ENCODE measurements at regions not wholly inside any gene's neighbourhood (a gene's known extent, or its start where the extent isn't known, plus 50 kb on each side); places are given as distances from the start of the nearest gene placed in this dataset.

DNA sequence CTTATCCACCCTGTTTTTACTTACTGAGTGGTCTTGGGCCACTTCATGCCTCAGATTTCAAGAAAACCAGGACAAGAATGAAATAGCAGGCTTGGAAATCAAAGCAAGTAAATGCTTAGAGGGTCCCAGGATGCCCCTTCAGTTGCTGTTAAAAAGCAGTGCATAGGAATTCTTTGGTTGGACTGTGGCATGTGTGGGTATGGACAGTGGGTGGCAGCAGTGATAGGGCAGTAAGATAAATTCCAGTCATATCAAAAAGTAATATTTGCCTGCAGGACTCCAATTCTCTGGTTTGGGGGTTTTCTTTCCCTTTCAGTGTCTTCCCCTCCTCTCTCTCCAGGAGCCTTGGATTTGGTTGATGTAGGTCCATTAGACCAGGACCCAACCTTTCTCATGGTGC lies 306.7 kb upstream of the CLINT1 start:
- no peaks in the 10 kb centered on the region for H3K36me3 ChIP-seq (replicated peaks in 1 of 2)
- intact Hi-C loops (cut with DNase I), result no loop called here
- H3K4me3 ChIP-seq, result no peak overlapping the region
- peaks cover 0 to 7% of the 10 kb centered on the region in 2 donors for H3K4me1 ChIP-seq (replicated peaks in 1 of 2)
- H3K27me3 ChIP-seq, result no peaks in the 10 kb centered on the region
- no peaks in the 10 kb centered on the region for H3K9me3 ChIP-seq (replicated peaks in 1 of 3)
- H3K27ac ChIP-seq, result no peak overlapping the region
- no peak for DNase-seq
- no peak for TF ChIP-seq POLR2A (IDR thresholded peaks at IDR 0.05)
- no peak for TF ChIP-seq CTCF (IDR thresholded peaks at IDR 0.05)

DNA sequence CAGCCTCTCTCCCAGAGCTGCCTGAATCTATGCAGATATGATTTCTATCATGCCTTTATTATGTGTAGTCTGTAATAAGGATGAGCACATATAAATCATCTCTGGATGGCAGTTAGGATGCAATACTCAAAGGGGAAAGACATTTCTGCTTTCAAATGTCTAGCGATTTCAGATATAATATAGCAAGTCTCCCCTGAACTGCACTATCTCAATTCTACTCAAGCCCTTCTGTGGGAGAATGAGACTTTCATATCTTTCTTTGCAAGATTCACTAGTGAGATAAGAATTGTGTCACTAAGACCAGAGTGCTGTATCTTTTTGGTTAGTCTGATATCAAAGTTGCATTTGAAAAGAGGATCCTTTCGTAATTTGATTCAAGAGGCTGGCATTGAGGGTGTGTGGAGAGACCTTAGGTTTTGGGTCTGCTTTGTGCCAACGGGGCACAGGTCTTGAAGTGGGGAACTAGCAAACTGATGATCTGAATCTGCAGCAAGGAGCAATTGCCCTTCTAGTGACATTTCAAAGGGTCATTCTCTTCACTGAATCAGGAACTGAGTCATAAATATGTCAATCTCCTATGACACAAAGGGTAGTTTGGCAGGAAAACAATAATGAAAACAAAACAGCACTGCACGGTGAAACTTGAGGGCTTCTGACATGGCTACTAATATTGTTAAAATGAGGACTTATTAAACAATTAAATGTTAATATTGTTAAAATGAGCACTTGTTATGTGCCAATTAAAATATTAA lies 305.5 kb upstream of the CLINT1 start:
- intact Hi-C loops (cut with DNase I), result no loop called here
- TF ChIP-seq POLR2A (IDR thresholded peaks at IDR 0.05) (no peak), CTCF (IDR thresholded peaks at IDR 0.05) (no peak)

GRCh38 chr5:158163451-158164295 lies 304.7 kb upstream of the CLINT1 start:
- no peaks in the 10 kb centered on the region for H3K9me3 ChIP-seq (replicated peaks in 1 of 3)
- peaks cover 0 to 7% of the 10 kb centered on the region in 2 donors for H3K4me1 ChIP-seq (replicated peaks in 1 of 2)
- H3K27me3 ChIP-seq, result no peaks in the 10 kb centered on the region
- no peak for DNase-seq
- H3K27ac ChIP-seq, result no peak overlapping the region
- no peak overlapping the region for H3K4me3 ChIP-seq
- TF ChIP-seq CTCF (IDR thresholded peaks at IDR 0.05) (no peak), POLR2A (IDR thresholded peaks at IDR 0.05) (no peak)
- WGBS, 4 donors, result 81 to 86% (median 86%) methylated on average over 9 of the region's 9 CpGs
- intact Hi-C loops (cut with DNase I), result no loop called here
- H3K36me3 ChIP-seq (replicated peaks in 1 of 2), result no peaks in the 10 kb centered on the region

More for the DNA sequence above, 305.5 kb upstream of the CLINT1 start:
- WGBS, 4 donors, result 46 to 63% (median 57%) methylated on average over 4 of the region's 4 CpGs
- no peak for DNase-seq
- no peak overlapping the region for H3K4me3 ChIP-seq
- no peaks in the 10 kb centered on the region for H3K27me3 ChIP-seq
- no peak overlapping the region for H3K27ac ChIP-seq
- no peaks in the 10 kb centered on the region for H3K9me3 ChIP-seq (replicated peaks in 1 of 3)
- no peaks in the 10 kb centered on the region for H3K36me3 ChIP-seq (replicated peaks in 1 of 2)
- peaks cover 0 to 7% of the 10 kb centered on the region in 2 donors for H3K4me1 ChIP-seq (replicated peaks in 1 of 2)

GRCh38 chr5:158162479-158163034 lies 303.6 kb upstream of the CLINT1 start:
- TF ChIP-seq POLR2A (IDR thresholded peaks at IDR 0.05) (no peak), CTCF (IDR thresholded peaks at IDR 0.05) (no peak)
- Histone ChIP-seq H3K36me3 (replicated peaks in 1 of 2) (no peaks in the 10 kb centered on the region), H3K27me3 (no peaks in the 10 kb centered on the region), H3K27ac (no peak overlapping the region), H3K9me3 (replicated peaks in 1 of 3) (no peaks in the 10 kb centered on the region), H3K4me1 (replicated peaks in 1 of 2) (peaks cover 0 to 7% of the 10 kb centered on the region in 2 donors), H3K4me3 (no peak overlapping the region)
- no peak for DNase-seq
- 82 to 87% (median 85%) methylated on average over 11 of the region's 11 CpGs for WGBS, 4 donors
- intact Hi-C loops (cut with DNase I), result no loop called here

Data from adrenal gland (tissue), 9 donors.